ENCODE measurements at regions not wholly inside any gene's neighbourhood (a gene's known extent, or its start where the extent isn't known, plus 50 kb on each side); places are given as distances from the start of the nearest gene placed in this dataset.

- in situ Hi-C loops (cut with HindIII; ENCODE audit: low pct_ligation_motif_present, low sequenced_read_pairs), result no loop called here
- no peak for DNase-seq
- TF ChIP-seq CTCF (IDR thresholded peaks at IDR 0.05; ENCODE audit: low read depth, low read length, missing control alignments), result no peak
- H3K4me3 ChIP-seq (ENCODE audit: low read depth, low read length), result no peak overlapping the region
- H3K27me3 ChIP-seq (replicated peaks), result no peaks in the 10 kb centered on the region
- H3K27ac ChIP-seq, result no peak overlapping the region
- no peaks in the 10 kb centered on the region for H3K36me3 ChIP-seq (replicated peaks)
Measured at GRCh38 chr6:6973721-6974120, 134.0 kb upstream of the RREB1 start.

- in situ Hi-C loops (cut with HindIII; ENCODE audit: low pct_ligation_motif_present, low sequenced_read_pairs), result no loop called here
- Histone ChIP-seq H3K27ac (no peak overlapping the region), H3K36me3 (replicated peaks) (no peaks in the 10 kb centered on the region), H3K4me3 (ENCODE audit: low read depth, low read length) (no peak overlapping the region), H3K27me3 (replicated peaks) (no peaks in the 10 kb centered on the region)
- TF ChIP-seq CTCF (IDR thresholded peaks at IDR 0.05; ENCODE audit: low read depth, low read length, missing control alignments), result no peak
- no peak for DNase-seq
Measured at GRCh38 chr6:6975459-6976111, 132.2 kb upstream of the RREB1 start.

GRCh38 chr6:6976193-6976592, 131.6 kb upstream of the RREB1 start:
- H3K27ac ChIP-seq, result no peak overlapping the region
- H3K36me3 ChIP-seq (replicated peaks), result no peaks in the 10 kb centered on the region
- no peak for DNase-seq
- no peaks in the 10 kb centered on the region for H3K27me3 ChIP-seq (replicated peaks)
- TF ChIP-seq CTCF (IDR thresholded peaks at IDR 0.05; ENCODE audit: low read depth, low read length, missing control alignments), result no peak
- no peak overlapping the region for H3K4me3 ChIP-seq (ENCODE audit: low read depth, low read length)
- in situ Hi-C loops (cut with HindIII; ENCODE audit: low pct_ligation_motif_present, low sequenced_read_pairs), result no loop called here

- DNase-seq, result no peak
- TF ChIP-seq CTCF (IDR thresholded peaks at IDR 0.05; ENCODE audit: low read depth, low read length, missing control alignments), result no peak
- H3K27ac ChIP-seq, result no peak overlapping the region
- H3K4me3 ChIP-seq (ENCODE audit: low read depth, low read length), result no peak overlapping the region
- H3K36me3 ChIP-seq (replicated peaks), result no peaks in the 10 kb centered on the region
- in situ Hi-C loops (cut with HindIII; ENCODE audit: low pct_ligation_motif_present, low sequenced_read_pairs), result no loop called here
- H3K27me3 ChIP-seq (replicated peaks), result no peaks in the 10 kb centered on the region
Measured at GRCh38 chr6:6978731-6979130, 129.0 kb upstream of the RREB1 start.

- no peaks in the 10 kb centered on the region for H3K27me3 ChIP-seq (replicated peaks)
- H3K27ac ChIP-seq, result no peak overlapping the region
- in situ Hi-C loops (cut with HindIII; ENCODE audit: low pct_ligation_motif_present, low sequenced_read_pairs), result no loop called here
- TF ChIP-seq CTCF (IDR thresholded peaks at IDR 0.05; ENCODE audit: low read depth, low read length, missing control alignments), result no peak
- H3K4me3 ChIP-seq (ENCODE audit: low read depth, low read length), result no peak overlapping the region
- no peak for DNase-seq
- no peaks in the 10 kb centered on the region for H3K36me3 ChIP-seq (replicated peaks)
Measured at GRCh38 chr6:6980999-6981597, 126.7 kb upstream of the RREB1 start.

Data from brain microvascular endothelial cell (primary cell).